ENCODE measurements at regions not wholly inside any gene's neighbourhood (a gene's known extent, or its start where the extent isn't known, plus 50 kb on each side); places are given as distances from the start of the nearest gene placed in this dataset.

GRCh38 chr4:13248621-13249298 is 235.4 kb downstream of the RAB28 start:
- no peak for DNase-seq

GRCh38 chr4:13246107-13246506 is 238.0 kb downstream of the RAB28 start:
- no peak for DNase-seq

- no peak for DNase-seq
Observed at GRCh38 chr4:13244444-13244843, 239.7 kb downstream of the RAB28 start.

- no peak for DNase-seq
Observed at GRCh38 chr4:13243152-13243551, 241.0 kb downstream of the RAB28 start.

GRCh38 chr4:13240066-13240465 is 244.1 kb downstream of the RAB28 start:
- DNase-seq, result no peak

- no peak for DNase-seq
Observed at GRCh38 chr4:13238936-13239335, 245.2 kb downstream of the RAB28 start.

- no peak for DNase-seq
Observed at GRCh38 chr4:13236485-13236884, 247.7 kb downstream of the RAB28 start.

- no peak for DNase-seq
Observed at GRCh38 chr4:13233755-13234154, 250.4 kb downstream of the RAB28 start.

GRCh38 chr4:13219971-13220370 is 264.2 kb downstream of the RAB28 start:
- DNase-seq, result no peak

- no peak for DNase-seq
Observed at GRCh38 chr4:13218326-13218958, 265.7 kb downstream of the RAB28 start.

- DNase-seq, result no peak
Observed at GRCh38 chr4:13215560-13215959, 268.6 kb downstream of the RAB28 start.

- no peak for DNase-seq
Observed at GRCh38 chr4:13212936-13213335, 271.2 kb downstream of the RAB28 start.

GRCh38 chr4:13209600-13209999 is 274.5 kb downstream of the RAB28 start:
- no peak for DNase-seq

- DNase-seq, result no peak
Observed at GRCh38 chr4:13208558-13209193, 275.5 kb downstream of the RAB28 start.

GRCh38 chr4:13207226-13207625 is 276.9 kb downstream of the RAB28 start:
- no peak for DNase-seq

- no peak for DNase-seq
Observed at GRCh38 chr4:13203101-13203500, 281.0 kb downstream of the RAB28 start.

- no peak for DNase-seq
Observed at GRCh38 chr4:13202701-13203100, 281.4 kb downstream of the RAB28 start.

GRCh38 chr4:13201241-13201640 is 282.9 kb downstream of the RAB28 start:
- DNase-seq, result no peak

- no peak for DNase-seq
Observed at GRCh38 chr4:13196721-13197120, 287.4 kb downstream of the RAB28 start.

GRCh38 chr4:13193662-13194061 is 290.5 kb downstream of the RAB28 start:
- DNase-seq, result no peak

- DNase-seq, result no peak
Observed at GRCh38 chr4:13190093-13190721, 293.9 kb downstream of the RAB28 start.

- DNase-seq, result no peak
Observed at GRCh38 chr4:13184199-13184598, 299.9 kb downstream of the RAB28 start.

GRCh38 chr4:13182133-13182532 is 302.0 kb downstream of the RAB28 start:
- DNase-seq, result no peak

GRCh38 chr4:13181681-13182080 is 302.5 kb downstream of the RAB28 start:
- no peak for DNase-seq
